ENCODE measurements at regions not wholly inside any gene's neighbourhood (a gene's known extent, or its start where the extent isn't known, plus 50 kb on each side); places are given as distances from the start of the nearest gene placed in this dataset.

DNA sequence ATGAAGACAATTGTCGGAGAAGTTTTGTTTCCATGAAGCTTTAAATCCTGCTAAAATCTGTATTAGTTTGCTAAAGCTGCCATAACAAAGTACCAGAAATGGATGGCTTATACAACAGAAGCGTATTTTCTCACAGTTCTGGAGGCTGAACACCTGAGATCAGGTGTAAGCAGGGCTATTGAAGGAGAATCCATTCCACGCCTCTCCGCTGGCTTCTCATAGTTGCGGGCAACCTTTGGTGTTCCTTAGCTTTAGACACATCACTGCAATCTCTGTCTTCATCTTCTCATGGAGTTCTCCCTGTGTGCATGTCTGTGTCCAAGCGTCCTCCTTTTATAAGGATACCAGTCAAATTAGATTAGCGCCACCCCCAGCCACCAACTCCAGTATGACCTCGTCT is 159.9 kb upstream of the CDYL start:
- no peak for TF ChIP-seq CTCF (IDR thresholded peaks at IDR 0.05; ENCODE audit: extremely low read depth in 1 of 2, insufficient read depth in 1 of 2, low read depth in 1 of 2, low read length in 2 of 2)
- TF ChIP-seq, protein P1, sequence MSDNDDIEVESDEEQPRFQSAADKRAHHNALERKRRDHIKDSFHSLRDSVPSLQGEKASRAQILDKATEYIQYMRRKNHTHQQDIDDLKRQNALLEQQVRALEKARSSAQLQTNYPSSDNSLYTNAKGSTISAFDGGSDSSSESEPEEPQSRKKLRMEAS (IDR thresholded peaks at IDR 0.05; ENCODE audit: insufficient read depth, insufficient read length): no peak
